CD4-positive, alpha-beta T cell treated with Interleukin-17A for 1 hour (primary cell): ENCODE measurements at regions not wholly inside any gene's neighbourhood (a gene's known extent, or its start where the extent isn't known, plus 50 kb on each side); places are given as distances from the start of the nearest gene placed in this dataset.

Experiments
- DNase-seq: peaks from one replicate; pipeline ENCODE4 v3.0.0-alpha.2; 2020

GRCh38 chr2:51673628-51674027, 641.7 kb upstream of the NRXN1 start:
- no peak for DNase-seq

- DNase-seq: no peak
Measured at GRCh38 chr2:51667679-51668078, 635.7 kb upstream of the NRXN1 start.

GRCh38 chr2:51662187-51662586, 630.3 kb upstream of the NRXN1 start:
- DNase-seq: no peak

GRCh38 chr2:51657849-51658248, 625.9 kb upstream of the NRXN1 start:
- no peak for DNase-seq

GRCh38 chr2:51650769-51651168, 618.8 kb upstream of the NRXN1 start:
- no peak for DNase-seq

GRCh38 chr2:51649366-51649765, 617.4 kb upstream of the NRXN1 start:
- DNase-seq: no peak

GRCh38 chr2:51638811-51639210, 606.9 kb upstream of the NRXN1 start:
- DNase-seq: no peak

GRCh38 chr2:51633073-51633472, 601.1 kb upstream of the NRXN1 start:
- DNase-seq: no peak

- no peak for DNase-seq
Measured at GRCh38 chr2:51629406-51629805, 597.5 kb upstream of the NRXN1 start.

- DNase-seq: no peak
Measured at GRCh38 chr2:51628917-51629316, 597.0 kb upstream of the NRXN1 start.

- no peak for DNase-seq
Measured at GRCh38 chr2:51624995-51625394, 593.1 kb upstream of the NRXN1 start.

GRCh38 chr2:51620796-51621195, 588.9 kb upstream of the NRXN1 start:
- DNase-seq: no peak

GRCh38 chr2:51619961-51620360, 588.0 kb upstream of the NRXN1 start:
- DNase-seq: no peak

GRCh38 chr2:51612387-51612786, 580.5 kb upstream of the NRXN1 start:
- DNase-seq: no peak

GRCh38 chr2:51601706-51602105, 569.8 kb upstream of the NRXN1 start:
- DNase-seq: no peak

GRCh38 chr2:51597086-51597485, 565.2 kb upstream of the NRXN1 start:
- DNase-seq: no peak

- DNase-seq: no peak
Measured at GRCh38 chr2:51595836-51596235, 563.9 kb upstream of the NRXN1 start.

- DNase-seq: no peak
Measured at GRCh38 chr2:51581636-51582267, 549.8 kb upstream of the NRXN1 start.

- DNase-seq: no peak
Measured at GRCh38 chr2:51579412-51579811, 547.5 kb upstream of the NRXN1 start.

- DNase-seq: no peak
Measured at GRCh38 chr2:51575181-51575580, 543.2 kb upstream of the NRXN1 start.

GRCh38 chr2:51559026-51559425, 527.1 kb upstream of the NRXN1 start:
- no peak for DNase-seq

- DNase-seq: no peak
Measured at GRCh38 chr2:51553476-51553875, 521.5 kb upstream of the NRXN1 start.

GRCh38 chr2:51535763-51536162, 503.8 kb upstream of the NRXN1 start:
- no peak for DNase-seq

GRCh38 chr2:51534166-51534565, 502.2 kb upstream of the NRXN1 start:
- no peak for DNase-seq

GRCh38 chr2:51528156-51528555, 496.2 kb upstream of the NRXN1 start:
- DNase-seq: no peak

GRCh38 chr2:51526766-51527165, 494.8 kb upstream of the NRXN1 start:
- no peak for DNase-seq
